HepG2 (cell line): ENCODE measurements at regions not wholly inside any gene's neighbourhood (a gene's known extent, or its start where the extent isn't known, plus 50 kb on each side); places are given as distances from the start of the nearest gene placed in this dataset.

Source experiments
- ATAC-seq: fragments of 200-7000 bp; cut with Tn5 transposase; 3 replicates; pipeline ENCODE4 v1.9.1; 2020; ENCODE audit warnings: mild to moderate bottlenecking, moderate library complexity
- BruUV-seq: library from RNA; stranded (reverse); fragments of 400-500 nt; replicated peaks from 2 replicates; lab custom pipeline; 2021; lab: Mats Ljungman, UMichigan
- CTCF ChIA-PET: fragments of 300-600 bp; formaldehyde crosslinking; extraction: SDS; loops from one replicate; lab custom pipeline; 2021; ENCODE audit warnings: low total read pairs, inconsistent platforms, low intra/inter-chr PET ratio; lab: Yijun Ruan, JAX
- POLR2A ChIA-PET: fragments of 350-600 bp; sonication (Branson Sonifier 250); formaldehyde crosslinking; loops from one replicate; lab custom pipeline; 2020; ENCODE audit warnings: antibody characterized with exemption, inconsistent platforms; lab: Yijun Ruan, JAX
- DNase-seq: peaks from one replicate; pipeline ENCODE4 v3.0.0-alpha.2; 2015; ENCODE audit warnings: low spot score
- FAIRE-seq: peaks from 3 replicates; lab custom pipeline; 2011; peaks lifted over from hg19 to GRCh38; lab: Jason Lieb, UNC
- H2AFZ ChIP-seq: one replicate; pipeline ENCODE4 v1.6.1; 2011; ENCODE audit warnings: low read length, inconsistent platforms
- H3K27ac ChIP-seq: fragments of 300-600 bp; 3 replicates; pipeline ENCODE4 v1.8.0; 2011; ENCODE audit warnings: mixed run types, mild to moderate bottlenecking, mixed read lengths, low read length, inconsistent platforms; ENCODE audit not compliant: insufficient read depth; ENCODE audit errors: extremely low read length
- H3K27me3 ChIP-seq, 2 experiments: fragments of 200-600 bp in 1 of 2; 2 replicates in 1 of 2; 3 replicates in 1 of 2; pipeline versions ENCODE4 v1.6.0 to v1.8.0; 2011; ENCODE audit warnings: low read length in 2 of 2, mild to moderate bottlenecking in 2 of 2, moderate library complexity in 2 of 2, inconsistent platforms in 1 of 2; ENCODE audit not compliant: insufficient read depth in 2 of 2, control insufficient read depth in 1 of 2
- H3K36me3 ChIP-seq, 2 experiments: fragments of 200-600 bp in 1 of 2; replicated peaks in 1 of 2; 2 replicates in 1 of 2; 3 replicates in 1 of 2; pipeline versions ENCODE4 v1.5.1 to v1.8.0; 2011; ENCODE audit warnings: low read length in 2 of 2, inconsistent platforms in 1 of 2; ENCODE audit not compliant: insufficient read depth in 2 of 2, control insufficient read depth in 1 of 2
- H3K4me1 ChIP-seq: 2 replicates; pipeline ENCODE4 v1.5.1; 2012; ENCODE audit warnings: low read length, inconsistent platforms; ENCODE audit not compliant: insufficient read depth
- H3K4me2 ChIP-seq: 2 replicates; pipeline ENCODE4 v1.6.0; 2011; ENCODE audit warnings: low read depth, low read length, inconsistent platforms
- H3K4me3 ChIP-seq, 3 experiments: fragments of 200-600 bp in 1 of 3; sonication (generic), shearing (Covaris generic) in 1 of 3; replicated peaks in 1 of 3; 2 replicates each; pipeline ENCODE4 v1.5.1; 2011 to 2016; ENCODE audit warnings: low read length in 3 of 3, inconsistent platforms in 2 of 3, low read depth in 2 of 3, mild to moderate bottlenecking in 2 of 3, control low read depth in 1 of 3, mixed read lengths in 1 of 3; ENCODE audit not compliant: insufficient read depth in 1 of 3
- H3K79me2 ChIP-seq: one replicate; pipeline ENCODE4 v1.6.1; 2011; ENCODE audit warnings: low read length, inconsistent platforms; ENCODE audit not compliant: insufficient read depth
- H3K9ac ChIP-seq: 2 replicates; pipeline ENCODE4 v1.6.0; 2011; ENCODE audit warnings: mild to moderate bottlenecking, low read depth, low read length, inconsistent platforms; ENCODE audit not compliant: insufficient read depth
- H3K9me3 ChIP-seq: 2 replicates; pipeline ENCODE4 v1.5.1; 2012; ENCODE audit warnings: mild to moderate bottlenecking, low read length
- H4K20me1 ChIP-seq: 2 replicates; pipeline ENCODE4 v1.6.0; 2011; ENCODE audit warnings: inconsistent platforms, mild to moderate bottlenecking, low read length, moderate library complexity; ENCODE audit not compliant: insufficient read depth
- ARID2 ChIP-seq: sonication (generic); formaldehyde crosslinking; IDR thresholded peaks from 2 replicates; pipeline ENCODE4 v1.8.1; 2022; ENCODE audit warnings: mild to moderate bottlenecking, missing genetic modification reagents, borderline replicate concordance
- ARNT2 ChIP-seq: sonication (generic); formaldehyde crosslinking; IDR thresholded peaks from 2 replicates; pipeline ENCODE4 v1.8.0; 2022; ENCODE audit warnings: mild to moderate bottlenecking, low read depth, missing genetic modification reagents, moderate library complexity
- CENPX ChIP-seq: sonication (generic); formaldehyde crosslinking; IDR thresholded peaks from 2 replicates; pipeline ENCODE4 v1.9.0; 2021; ENCODE audit warnings: mild to moderate bottlenecking, missing genetic modification reagents, moderate library complexity
- EP300 ChIP-seq, 3 experiments: sonication (generic) in 1 of 3; formaldehyde crosslinking in 1 of 3; IDR thresholded peaks; 2 replicates each; pipeline versions ENCODE4 v1.5.1 to v1.6.1; 2011 to 2020; ENCODE audit warnings: low read depth in 2 of 3, low read length in 2 of 3, borderline replicate concordance in 1 of 3, improper control_type of control experiment in 1 of 3, mild to moderate bottlenecking in 1 of 3, missing genetic modification reagents in 1 of 3, moderate library complexity in 1 of 3
- FOSL2 ChIP-seq: sonication (generic); formaldehyde crosslinking; IDR thresholded peaks from 2 replicates; pipeline ENCODE4 v1.4.0; 2020; ENCODE audit warnings: missing genetic modification reagents
- GZF1 ChIP-seq: sonication (generic); formaldehyde crosslinking; IDR thresholded peaks from 2 replicates; pipeline ENCODE4 v1.5.1; 2020; ENCODE audit warnings: mild to moderate bottlenecking, missing genetic modification reagents
- MXD3 ChIP-seq: IDR thresholded peaks from 2 replicates; pipeline ENCODE4 v1.6.1; 2016; ENCODE audit warnings: mild to moderate bottlenecking, missing biosample characterization, missing genetic modification reagents
- NFRKB ChIP-seq: fragments of 450-650 bp; IDR thresholded peaks from 2 replicates; pipeline ENCODE4 v1.6.1; 2017
- POLR2A ChIP-seq, 2 experiments: IDR thresholded peaks; 2 replicates each; pipeline ENCODE4 v1.6.1; 2011; ENCODE audit warnings: low read depth in 2 of 2, low read length in 2 of 2, mild to moderate bottlenecking in 1 of 2, moderate library complexity in 1 of 2; ENCODE audit not compliant: insufficient read depth in 1 of 2
- REXO4 ChIP-seq: sonication (generic); formaldehyde crosslinking; IDR thresholded peaks from 2 replicates; pipeline ENCODE4 v1.8.0; 2022; ENCODE audit warnings: missing genetic modification reagents, mild to moderate bottlenecking, borderline replicate concordance
- SIN3A ChIP-seq: IDR thresholded peaks from 2 replicates; pipeline ENCODE4 v1.6.1; 2011; ENCODE audit warnings: low read depth, mild to moderate bottlenecking, control low read depth, low read length, borderline replicate concordance
- SRSF1 ChIP-seq: fragments of 200-400 bp; formaldehyde crosslinking; optimal IDR thresholded peaks from 2 replicates; pipeline ENCODE3; 2017; ENCODE audit warnings: mild to moderate bottlenecking, low read depth, low read length, moderate library complexity
- TEAD3 ChIP-seq: optimal IDR thresholded peaks from 2 replicates; pipeline ENCODE3; 2016; ENCODE audit warnings: borderline replicate concordance
- TGIF2 ChIP-seq: IDR thresholded peaks from 2 replicates; pipeline ENCODE4 v1.6.1; 2016; ENCODE audit warnings: control low read depth, missing compliant biosample characterization
- YY1 ChIP-seq: IDR thresholded peaks from 2 replicates; pipeline ENCODE4 v1.6.1; 2011; ENCODE audit warnings: low read length, low read depth, moderate library complexity, mild to moderate bottlenecking; ENCODE audit not compliant: insufficient read depth, insufficient replicate concordance
- ZFX ChIP-seq: sonication (generic); formaldehyde crosslinking; IDR thresholded peaks from 2 replicates; pipeline ENCODE4 v1.4.0; 2020; ENCODE audit warnings: mild to moderate bottlenecking, low read depth, missing genetic modification reagents, moderate library complexity
- ZMYM4 ChIP-seq: sonication (generic); formaldehyde crosslinking; IDR thresholded peaks from 2 replicates; pipeline ENCODE4 v1.8.1; 2023; ENCODE audit warnings: mild to moderate bottlenecking, missing genetic modification reagents
- ZNF362 ChIP-seq: sonication (generic); formaldehyde crosslinking; IDR thresholded peaks from 2 replicates; pipeline ENCODE4 v1.4.0; 2020; ENCODE audit warnings: missing genetic modification reagents, mild to moderate bottlenecking, borderline replicate concordance
- ZNF615 ChIP-seq: sonication (generic); formaldehyde crosslinking; IDR thresholded peaks from 2 replicates; pipeline ENCODE4 v1.5.0; 2020; ENCODE audit warnings: mild to moderate bottlenecking, missing genetic modification reagents, borderline replicate concordance
- WGBS: methylation state at CpG from one replicate; pipeline ENCODE4 v1.1.6; 2017; ENCODE audit warnings: low lambda C conversion rate; 5-methylcytosine and 5-hydroxymethylcytosine counted together
- in situ Hi-C: cut with HindIII; loops from 2 replicates; pipeline ENCODE4 v1.10.0; 2017; ENCODE audit warnings: low pct_unique_long_range_greater_than_20kb; ENCODE audit not compliant: extremely low pct_ligation_motif_present
- intact Hi-C: fragments of 100-400 bp; cut with micrococcal nuclease; formaldehyde crosslinking; loops from one replicate; pipeline ENCODE4 v1.10.0; 2022; ENCODE audit not compliant: unreplicated experiment
- TF ChIP-seq, protein P1 (sequence below): sonication (generic); formaldehyde crosslinking; conservative IDR thresholded peaks from 2 replicates; pipeline ENCODE4 v1.4.0; 2020; ENCODE audit warnings: missing genetic modification reagents
- TF ChIP-seq, protein P2 (sequence below): sonication (generic); formaldehyde crosslinking; IDR thresholded peaks from 2 replicates; pipeline ENCODE4 v1.4.0; 2020; ENCODE audit warnings: missing genetic modification reagents

DNA sequence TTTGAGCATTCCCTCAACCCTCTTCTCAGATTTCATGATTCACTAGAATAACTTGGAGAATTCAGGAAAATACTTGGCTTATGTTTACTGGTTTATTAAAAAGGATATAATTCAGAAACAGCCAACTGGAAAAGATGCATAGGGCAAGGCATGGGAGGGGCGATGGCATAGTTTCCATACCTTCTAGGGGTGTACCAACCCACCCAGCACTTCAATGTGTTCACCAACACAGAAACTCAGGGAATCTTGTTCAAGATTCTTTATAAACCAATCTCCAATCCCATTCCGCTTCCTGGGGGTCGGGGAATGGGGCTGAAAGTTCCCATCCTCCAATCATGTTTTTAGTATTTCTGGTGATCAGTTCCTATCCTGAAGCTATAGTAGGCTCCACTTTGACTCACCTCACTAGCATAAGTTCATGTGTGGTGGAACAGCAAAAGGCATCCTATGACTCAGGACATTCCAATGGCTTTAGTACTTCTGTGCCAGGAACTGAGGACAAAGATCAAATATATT, 164.4 kb downstream of the SIM1 start:
- Histone ChIP-seq H3K9ac (no peak overlapping the region), H3K9me3 (no peaks in the 10 kb centered on the region)
- TF ChIP-seq ZNF362 (no peak), SRSF1 (no peak), ZMYM4 (CRISPR knock-in tag) (no peak), ARID2 (CRISPR knock-in tag) (no peak), GZF1 (CRISPR knock-in tag) (no peak), CENPX (CRISPR knock-in tag) (no peak), EP300 (IDR thresholded peaks at IDR 0.05; ENCODE audit: low read depth in 2 of 2, low read length in 2 of 2) (peak in 1 of 2 experiments; percentile 7; a peak in 1 of 4 replicates), EP300 (CRISPR knock-in tag; IDR thresholded peaks at IDR 0.05; ENCODE audit: borderline replicate concordance) (no peak), TGIF2 (CRISPR knock-in tag) (no peak), TEAD3 (CRISPR knock-in tag) (peak; percentile 59), YY1 (no peak), SIN3A (no peak), NFRKB (no peak), ARNT2 (CRISPR knock-in tag) (no peak), MXD3 (no peak), REXO4 (CRISPR knock-in tag) (no peak), POLR2A (IDR thresholded peaks at IDR 0.05; ENCODE audit: insufficient read depth in 1 of 2, low read depth in 2 of 2, low read length in 2 of 2) (no peak), ZFX (CRISPR knock-in tag) (no peak), FOSL2 (CRISPR knock-in tag) (peak; percentile 76), ZNF615 (CRISPR knock-in tag) (no peak)
- TF ChIP-seq, protein P1, sequence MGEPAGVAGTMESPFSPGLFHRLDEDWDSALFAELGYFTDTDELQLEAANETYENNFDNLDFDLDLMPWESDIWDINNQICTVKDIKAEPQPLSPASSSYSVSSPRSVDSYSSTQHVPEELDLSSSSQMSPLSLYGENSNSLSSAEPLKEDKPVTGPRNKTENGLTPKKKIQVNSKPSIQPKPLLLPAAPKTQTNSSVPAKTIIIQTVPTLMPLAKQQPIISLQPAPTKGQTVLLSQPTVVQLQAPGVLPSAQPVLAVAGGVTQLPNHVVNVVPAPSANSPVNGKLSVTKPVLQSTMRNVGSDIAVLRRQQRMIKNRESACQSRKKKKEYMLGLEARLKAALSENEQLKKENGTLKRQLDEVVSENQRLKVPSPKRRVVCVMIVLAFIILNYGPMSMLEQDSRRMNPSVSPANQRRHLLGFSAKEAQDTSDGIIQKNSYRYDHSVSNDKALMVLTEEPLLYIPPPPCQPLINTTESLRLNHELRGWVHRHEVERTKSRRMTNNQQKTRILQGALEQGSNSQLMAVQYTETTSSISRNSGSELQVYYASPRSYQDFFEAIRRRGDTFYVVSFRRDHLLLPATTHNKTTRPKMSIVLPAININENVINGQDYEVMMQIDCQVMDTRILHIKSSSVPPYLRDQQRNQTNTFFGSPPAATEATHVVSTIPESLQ (CRISPR knock-in tag), result no peak
- TF ChIP-seq, protein P2, sequence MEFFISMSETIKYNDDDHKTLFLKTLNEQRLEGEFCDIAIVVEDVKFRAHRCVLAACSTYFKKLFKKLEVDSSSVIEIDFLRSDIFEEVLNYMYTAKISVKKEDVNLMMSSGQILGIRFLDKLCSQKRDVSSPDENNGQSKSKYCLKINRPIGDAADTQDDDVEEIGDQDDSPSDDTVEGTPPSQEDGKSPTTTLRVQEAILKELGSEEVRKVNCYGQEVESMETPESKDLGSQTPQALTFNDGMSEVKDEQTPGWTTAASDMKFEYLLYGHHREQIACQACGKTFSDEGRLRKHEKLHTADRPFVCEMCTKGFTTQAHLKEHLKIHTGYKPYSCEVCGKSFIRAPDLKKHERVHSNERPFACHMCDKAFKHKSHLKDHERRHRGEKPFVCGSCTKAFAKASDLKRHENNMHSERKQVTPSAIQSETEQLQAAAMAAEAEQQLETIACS (CRISPR knock-in tag), result no peak
- TF ChIP-seq, all 625 proteins: peak for 3
- in situ Hi-C loops (no loop called here), intact Hi-C loops (no loop called here)
- POLR2A ChIA-PET, result no interaction called here
- Histone ChIP-seq H3K27ac (no peak overlapping the region), H3K4me1 (peaks cover 5% of the 10 kb centered on the region), H3K4me3 (no peak overlapping the region), H3K4me2 (no peak overlapping the region), H2AFZ (no peak overlapping the region), H3K79me2 (no peaks in the 10 kb centered on the region), H3K27me3 (no peaks in the 10 kb centered on the region), H3K36me3 (no peaks in the 10 kb centered on the region), H4K20me1 (no peaks in the 10 kb centered on the region)
- peak; percentile 79 for ATAC-seq
- FAIRE-seq, result no peak
- CTCF ChIA-PET, result no interaction called here
- DNase-seq, result peak; percentile 71
- no TSS peak for BruUV-seq
- 36% methylated on average over 3 of the region's 3 CpGs for whole genome bisulfite sequencing
